ENCODE measurements at regions not wholly inside any gene's neighbourhood (a gene's known extent, or its start where the extent isn't known, plus 50 kb on each side); places are given as distances from the start of the nearest gene placed in this dataset.

DNA sequence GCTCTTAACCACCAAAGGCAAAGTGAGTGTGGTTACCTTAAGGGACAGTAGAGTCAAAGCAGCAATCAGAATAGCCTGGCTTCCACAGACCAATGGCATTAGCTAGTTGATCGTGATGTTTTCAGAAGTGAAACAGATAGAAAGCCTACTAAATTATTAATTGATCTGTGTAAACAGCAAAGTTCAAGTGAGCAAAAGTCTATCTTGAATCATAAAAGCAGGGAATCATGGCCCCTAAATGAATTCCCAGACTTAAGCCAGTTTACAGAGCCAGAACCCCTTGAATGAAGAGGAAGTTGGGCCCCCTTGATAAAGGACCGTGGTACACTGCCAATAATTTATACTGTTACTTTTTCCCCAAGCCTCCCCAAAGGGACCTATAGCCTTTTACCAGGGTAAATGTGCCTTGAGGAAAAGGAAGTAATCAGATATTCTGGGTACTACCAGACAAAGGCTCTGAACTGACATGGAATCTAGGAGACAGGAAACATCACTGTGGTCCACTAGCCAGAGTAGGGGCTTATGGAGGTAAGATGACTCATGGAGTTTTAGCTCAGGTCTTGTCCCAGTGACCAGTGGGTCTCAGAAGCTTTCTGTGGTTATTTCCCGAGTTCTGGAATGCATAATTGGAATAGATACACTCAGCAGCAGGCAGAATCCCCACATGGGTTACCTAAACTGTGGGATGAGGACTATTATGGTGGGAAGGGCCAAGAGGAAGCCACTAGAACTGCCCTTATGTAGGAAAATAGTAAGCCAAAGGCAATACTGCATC is 317.5 kb downstream of the CD83 start:
- Histone ChIP-seq H3K36me3 (ENCODE audit: control insufficient read depth in 2 of 2, insufficient read depth in 1 of 2, low read length in 2 of 2) (no peaks in the 10 kb centered on the region), H3K27ac (ENCODE audit: extremely low read depth, low read depth, low read length) (no peak overlapping the region), H3K9me3 (ENCODE audit: control insufficient read depth, insufficient read depth, low read depth, low read length) (no peaks in the 10 kb centered on the region), H3K4me1 (ENCODE audit: control insufficient read depth, insufficient read depth, low read length) (no peaks in the 10 kb centered on the region), H3K4me3 (ENCODE audit: low read depth, low read length) (no peak overlapping the region)
- ChIA-PET CTCF (interaction anchor here (0.6 to 0.9 kb wide), 2 partner anchors 20 to 94 kb away, joined by 3 read pairs; no protein-coding TSS in a partner anchor), POLR2A (no interaction called here)
- TF ChIP-seq ZNF791 (tag by site-specific recombination; IDR thresholded peaks at IDR 0.05) (no peak), ZNF175 (tag by site-specific recombination; IDR thresholded peaks at IDR 0.05) (no peak), ZNF530 (tag by site-specific recombination; IDR thresholded peaks at IDR 0.05; ENCODE audit: low read depth) (no peak), SETDB1 (IDR thresholded peaks at IDR 0.05; ENCODE audit: insufficient read length, low read length) (no peak), ZNF426 (tag by site-specific recombination; IDR thresholded peaks at IDR 0.05) (no peak), ZEB2 (tag by site-specific recombination; IDR thresholded peaks at IDR 0.05) (no peak), ZNF701 (tag by site-specific recombination; IDR thresholded peaks at IDR 0.05) (no peak), ZNF335 (tag by site-specific recombination; conservative IDR thresholded peaks at IDR 0.05) (no peak), ZNF404 (tag by site-specific recombination; IDR thresholded peaks at IDR 0.05) (no peak)
- TF ChIP-seq, protein P1, sequence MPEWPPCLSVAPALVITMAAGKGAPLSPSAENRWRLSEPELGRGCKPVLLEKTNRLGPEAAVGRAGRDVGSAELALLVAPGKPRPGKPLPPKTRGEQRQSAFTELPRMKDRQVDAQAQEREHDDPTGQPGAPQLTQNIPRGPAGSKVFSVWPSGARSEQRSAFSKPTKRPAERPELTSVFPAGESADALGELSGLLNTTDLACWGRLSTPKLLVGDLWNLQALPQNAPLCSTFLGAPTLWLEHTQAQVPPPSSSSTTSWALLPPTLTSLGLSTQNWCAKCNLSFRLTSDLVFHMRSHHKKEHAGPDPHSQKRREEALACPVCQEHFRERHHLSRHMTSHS (tag by site-specific recombination; IDR thresholded peaks at IDR 0.05), result no peak
- TF ChIP-seq, protein P2, sequence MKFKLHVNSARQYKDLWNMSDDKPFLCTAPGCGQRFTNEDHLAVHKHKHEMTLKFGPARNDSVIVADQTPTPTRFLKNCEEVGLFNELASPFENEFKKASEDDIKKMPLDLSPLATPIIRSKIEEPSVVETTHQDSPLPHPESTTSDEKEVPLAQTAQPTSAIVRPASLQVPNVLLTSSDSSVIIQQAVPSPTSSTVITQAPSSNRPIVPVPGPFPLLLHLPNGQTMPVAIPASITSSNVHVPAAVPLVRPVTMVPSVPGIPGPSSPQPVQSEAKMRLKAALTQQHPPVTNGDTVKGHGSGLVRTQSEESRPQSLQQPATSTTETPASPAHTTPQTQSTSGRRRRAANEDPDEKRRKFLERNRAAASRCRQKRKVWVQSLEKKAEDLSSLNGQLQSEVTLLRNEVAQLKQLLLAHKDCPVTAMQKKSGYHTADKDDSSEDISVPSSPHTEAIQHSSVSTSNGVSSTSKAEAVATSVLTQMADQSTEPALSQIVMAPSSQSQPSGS (tag by site-specific recombination; IDR thresholded peaks at IDR 0.05; ENCODE audit: low read depth), result no peak

DNA sequence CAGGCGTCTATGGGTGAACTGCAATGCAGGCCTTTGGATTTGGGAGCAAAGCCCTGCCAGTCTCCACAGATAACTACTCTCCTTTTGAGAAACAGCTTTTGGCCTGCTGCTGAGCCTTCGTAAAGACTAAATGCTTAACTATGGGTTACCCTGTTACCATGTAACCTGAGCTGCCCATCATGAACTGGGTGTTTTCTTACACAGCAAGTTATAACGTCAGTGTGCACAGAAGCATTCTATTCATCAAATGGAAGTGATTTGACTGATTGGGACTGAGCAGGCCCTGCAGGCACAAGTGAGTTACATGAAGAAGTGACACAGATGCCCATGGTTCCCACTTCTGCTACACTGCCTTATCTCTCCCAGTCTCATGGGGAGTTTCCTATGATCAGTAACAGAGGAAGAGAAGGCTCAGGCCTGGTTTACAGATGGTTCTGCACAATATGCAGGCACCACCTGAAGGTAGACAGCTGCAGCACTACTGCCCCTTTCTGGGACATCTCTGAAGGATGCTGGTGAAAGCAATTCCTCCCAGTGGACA is 319.1 kb downstream of the CD83 start:
- ChIA-PET CTCF (interaction anchor here (0.6 kb wide), 1 partner anchor 278 kb away, joined by 3 read pairs; no protein-coding TSS in a partner anchor), POLR2A (no interaction called here)
- H3K4me1 ChIP-seq (ENCODE audit: control insufficient read depth, insufficient read depth, low read length), result no peaks in the 10 kb centered on the region
- TF ChIP-seq, protein P3, sequence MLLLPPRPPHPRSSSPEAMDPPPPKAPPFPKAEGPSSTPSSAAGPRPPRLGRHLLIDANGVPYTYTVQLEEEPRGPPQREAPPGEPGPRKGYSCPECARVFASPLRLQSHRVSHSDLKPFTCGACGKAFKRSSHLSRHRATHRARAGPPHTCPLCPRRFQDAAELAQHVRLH (tag by site-specific recombination; IDR thresholded peaks at IDR 0.05), result 0 out of 2 replicates have a peak, but pooled peaks have one; percentile 18
- TF ChIP-seq ZNF391 (tag by site-specific recombination; IDR thresholded peaks at IDR 0.05; ENCODE audit: borderline replicate concordance, low read depth) (no peak), WT1 (tag by site-specific recombination; IDR thresholded peaks at IDR 0.05) (peak; percentile 56; the same call in 1 of the 2 replicates), OSR2 (tag by site-specific recombination; IDR thresholded peaks at IDR 0.05) (peak; percentile 59), ZNF600 (tag by site-specific recombination; IDR thresholded peaks at IDR 0.05) (0 out of 2 replicates have a peak, but pooled peaks have one; percentile 28), SP7 (tag by site-specific recombination; IDR thresholded peaks at IDR 0.05) (peak; percentile 81), ZSCAN30 (tag by site-specific recombination; IDR thresholded peaks at IDR 0.05) (0 out of 2 replicates have a peak, but pooled peaks have one; percentile 24), ZNF747 (tag by site-specific recombination; IDR thresholded peaks at IDR 0.05) (no peak), ZNF629 (tag by site-specific recombination; IDR thresholded peaks at IDR 0.05) (peak; percentile 47), ZNF561 (tag by site-specific recombination; IDR thresholded peaks at IDR 0.05; ENCODE audit: borderline replicate concordance) (0 out of 2 replicates have a peak, but pooled peaks have one; percentile 25)
- TF ChIP-seq, protein P4, sequence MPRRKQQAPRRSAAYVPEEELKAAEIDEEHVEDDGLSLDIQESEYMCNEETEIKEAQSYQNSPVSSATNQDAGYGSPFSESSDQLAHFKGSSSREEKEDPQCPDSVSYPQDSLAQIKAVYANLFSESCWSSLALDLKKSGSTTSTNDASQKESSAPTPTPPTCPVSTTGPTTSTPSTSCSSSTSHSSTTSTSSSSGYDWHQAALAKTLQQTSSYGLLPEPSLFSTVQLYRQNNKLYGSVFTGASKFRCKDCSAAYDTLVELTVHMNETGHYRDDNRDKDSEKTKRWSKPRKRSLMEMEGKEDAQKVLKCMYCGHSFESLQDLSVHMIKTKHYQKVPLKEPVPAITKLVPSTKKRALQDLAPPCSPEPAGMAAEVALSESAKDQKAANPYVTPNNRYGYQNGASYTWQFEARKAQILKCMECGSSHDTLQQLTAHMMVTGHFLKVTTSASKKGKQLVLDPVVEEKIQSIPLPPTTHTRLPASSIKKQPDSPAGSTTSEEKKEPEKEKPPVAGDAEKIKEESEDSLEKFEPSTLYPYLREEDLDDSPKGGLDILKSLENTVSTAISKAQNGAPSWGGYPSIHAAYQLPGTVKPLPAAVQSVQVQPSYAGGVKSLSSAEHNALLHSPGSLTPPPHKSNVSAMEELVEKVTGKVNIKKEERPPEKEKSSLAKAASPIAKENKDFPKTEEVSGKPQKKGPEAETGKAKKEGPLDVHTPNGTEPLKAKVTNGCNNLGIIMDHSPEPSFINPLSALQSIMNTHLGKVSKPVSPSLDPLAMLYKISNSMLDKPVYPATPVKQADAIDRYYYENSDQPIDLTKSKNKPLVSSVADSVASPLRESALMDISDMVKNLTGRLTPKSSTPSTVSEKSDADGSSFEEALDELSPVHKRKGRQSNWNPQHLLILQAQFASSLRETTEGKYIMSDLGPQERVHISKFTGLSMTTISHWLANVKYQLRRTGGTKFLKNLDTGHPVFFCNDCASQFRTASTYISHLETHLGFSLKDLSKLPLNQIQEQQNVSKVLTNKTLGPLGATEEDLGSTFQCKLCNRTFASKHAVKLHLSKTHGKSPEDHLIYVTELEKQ (tag by site-specific recombination; IDR thresholded peaks at IDR 0.05; ENCODE audit: borderline replicate concordance), result no peak
- TF ChIP-seq, protein P5, sequence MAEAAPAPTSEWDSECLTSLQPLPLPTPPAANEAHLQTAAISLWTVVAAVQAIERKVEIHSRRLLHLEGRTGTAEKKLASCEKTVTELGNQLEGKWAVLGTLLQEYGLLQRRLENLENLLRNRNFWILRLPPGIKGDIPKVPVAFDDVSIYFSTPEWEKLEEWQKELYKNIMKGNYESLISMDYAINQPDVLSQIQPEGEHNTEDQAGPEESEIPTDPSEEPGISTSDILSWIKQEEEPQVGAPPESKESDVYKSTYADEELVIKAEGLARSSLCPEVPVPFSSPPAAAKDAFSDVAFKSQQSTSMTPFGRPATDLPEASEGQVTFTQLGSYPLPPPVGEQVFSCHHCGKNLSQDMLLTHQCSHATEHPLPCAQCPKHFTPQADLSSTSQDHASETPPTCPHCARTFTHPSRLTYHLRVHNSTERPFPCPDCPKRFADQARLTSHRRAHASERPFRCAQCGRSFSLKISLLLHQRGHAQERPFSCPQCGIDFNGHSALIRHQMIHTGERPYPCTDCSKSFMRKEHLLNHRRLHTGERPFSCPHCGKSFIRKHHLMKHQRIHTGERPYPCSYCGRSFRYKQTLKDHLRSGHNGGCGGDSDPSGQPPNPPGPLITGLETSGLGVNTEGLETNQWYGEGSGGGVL (tag by site-specific recombination; IDR thresholded peaks at IDR 0.05), result no peak
- TF ChIP-seq, protein P6, sequence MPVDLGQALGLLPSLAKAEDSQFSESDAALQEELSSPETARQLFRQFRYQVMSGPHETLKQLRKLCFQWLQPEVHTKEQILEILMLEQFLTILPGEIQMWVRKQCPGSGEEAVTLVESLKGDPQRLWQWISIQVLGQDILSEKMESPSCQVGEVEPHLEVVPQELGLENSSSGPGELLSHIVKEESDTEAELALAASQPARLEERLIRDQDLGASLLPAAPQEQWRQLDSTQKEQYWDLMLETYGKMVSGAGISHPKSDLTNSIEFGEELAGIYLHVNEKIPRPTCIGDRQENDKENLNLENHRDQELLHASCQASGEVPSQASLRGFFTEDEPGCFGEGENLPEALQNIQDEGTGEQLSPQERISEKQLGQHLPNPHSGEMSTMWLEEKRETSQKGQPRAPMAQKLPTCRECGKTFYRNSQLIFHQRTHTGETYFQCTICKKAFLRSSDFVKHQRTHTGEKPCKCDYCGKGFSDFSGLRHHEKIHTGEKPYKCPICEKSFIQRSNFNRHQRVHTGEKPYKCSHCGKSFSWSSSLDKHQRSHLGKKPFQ (tag by site-specific recombination; IDR thresholded peaks at IDR 0.05), result peak; percentile 58; the same call in 1 of the 2 replicates
- H3K9me3 ChIP-seq (ENCODE audit: control insufficient read depth, insufficient read depth, low read depth, low read length), result no peaks in the 10 kb centered on the region
- no peak overlapping the region for H3K27ac ChIP-seq (ENCODE audit: extremely low read depth, low read depth, low read length)
- no peaks in the 10 kb centered on the region for H3K36me3 ChIP-seq (ENCODE audit: control insufficient read depth in 2 of 2, insufficient read depth in 1 of 2, low read length in 2 of 2)
- no peak overlapping the region for H3K4me3 ChIP-seq (ENCODE audit: low read depth, low read length)
